ENCODE measurements at regions not wholly inside any gene's neighbourhood (a gene's known extent, or its start where the extent isn't known, plus 50 kb on each side); places are given as distances from the start of the nearest gene placed in this dataset.

DNA sequence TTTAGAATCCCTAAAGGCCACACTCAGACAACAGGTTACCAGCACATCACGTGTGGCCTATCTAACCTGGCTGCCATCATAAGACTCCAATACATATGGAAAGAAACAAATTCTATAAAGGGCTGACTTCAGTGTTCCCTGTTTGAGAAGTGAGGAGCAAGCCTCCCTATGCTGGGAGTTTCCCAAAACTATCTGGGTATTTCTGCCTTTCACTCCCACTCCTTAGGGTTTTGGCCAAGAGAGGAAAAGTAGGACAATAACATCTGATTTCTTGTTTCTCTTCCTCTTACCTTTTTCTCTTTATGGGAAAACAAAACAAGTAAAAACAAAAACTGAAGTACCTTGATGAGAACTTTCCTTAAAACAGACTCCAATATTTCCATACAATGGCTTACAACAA lies 121.5 kb upstream of the COL8A1 start:
- no peak overlapping the region for H3K4me3 ChIP-seq (ENCODE audit: low read depth, low read length)
- TF ChIP-seq, protein P1, sequence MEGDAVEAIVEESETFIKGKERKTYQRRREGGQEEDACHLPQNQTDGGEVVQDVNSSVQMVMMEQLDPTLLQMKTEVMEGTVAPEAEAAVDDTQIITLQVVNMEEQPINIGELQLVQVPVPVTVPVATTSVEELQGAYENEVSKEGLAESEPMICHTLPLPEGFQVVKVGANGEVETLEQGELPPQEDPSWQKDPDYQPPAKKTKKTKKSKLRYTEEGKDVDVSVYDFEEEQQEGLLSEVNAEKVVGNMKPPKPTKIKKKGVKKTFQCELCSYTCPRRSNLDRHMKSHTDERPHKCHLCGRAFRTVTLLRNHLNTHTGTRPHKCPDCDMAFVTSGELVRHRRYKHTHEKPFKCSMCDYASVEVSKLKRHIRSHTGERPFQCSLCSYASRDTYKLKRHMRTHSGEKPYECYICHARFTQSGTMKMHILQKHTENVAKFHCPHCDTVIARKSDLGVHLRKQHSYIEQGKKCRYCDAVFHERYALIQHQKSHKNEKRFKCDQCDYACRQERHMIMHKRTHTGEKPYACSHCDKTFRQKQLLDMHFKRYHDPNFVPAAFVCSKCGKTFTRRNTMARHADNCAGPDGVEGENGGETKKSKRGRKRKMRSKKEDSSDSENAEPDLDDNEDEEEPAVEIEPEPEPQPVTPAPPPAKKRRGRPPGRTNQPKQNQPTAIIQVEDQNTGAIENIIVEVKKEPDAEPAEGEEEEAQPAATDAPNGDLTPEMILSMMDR (IDR thresholded peaks at IDR 0.05; ENCODE audit: borderline replicate concordance, insufficient read depth, low read depth, low read length), result no peak

- TF ChIP-seq, protein P1 (IDR thresholded peaks at IDR 0.05; ENCODE audit: borderline replicate concordance, insufficient read depth, low read depth, low read length), result no peak
- H3K4me3 ChIP-seq (ENCODE audit: low read depth, low read length), result no peak overlapping the region
These were observed 122.5 kb upstream of the COL8A1 start for GRCh38 chr3:99515891-99516290.

DNA sequence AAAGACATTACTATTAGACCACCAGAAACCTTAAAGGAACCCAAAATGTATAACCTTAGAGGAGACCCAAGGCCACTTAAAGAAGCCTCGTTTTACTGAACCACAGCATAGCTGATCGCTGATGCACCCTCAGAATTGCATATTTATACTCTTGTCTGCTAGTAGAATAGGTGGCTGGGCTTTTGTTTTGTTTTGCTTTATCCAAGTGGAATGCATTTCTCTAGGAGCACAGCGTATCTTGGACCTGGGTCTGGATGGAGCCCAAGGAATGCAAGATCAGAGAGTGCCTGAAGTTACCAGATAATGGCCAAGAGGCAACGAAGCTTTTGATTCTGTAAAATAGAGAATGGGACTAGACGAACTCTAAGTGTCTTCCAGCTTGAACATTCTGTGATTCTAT lies 129.2 kb upstream of the COL8A1 start:
- H3K4me3 ChIP-seq (ENCODE audit: low read depth, low read length), result no peak overlapping the region
- TF ChIP-seq, protein P1 (IDR thresholded peaks at IDR 0.05; ENCODE audit: borderline replicate concordance, insufficient read depth, low read depth, low read length), result no peak

- no peak overlapping the region for H3K4me3 ChIP-seq (ENCODE audit: low read depth, low read length)
- TF ChIP-seq, protein P1 (IDR thresholded peaks at IDR 0.05; ENCODE audit: borderline replicate concordance, insufficient read depth, low read depth, low read length), result no peak
These were observed 130.2 kb upstream of the COL8A1 start for GRCh38 chr3:99508191-99508590.

DNA sequence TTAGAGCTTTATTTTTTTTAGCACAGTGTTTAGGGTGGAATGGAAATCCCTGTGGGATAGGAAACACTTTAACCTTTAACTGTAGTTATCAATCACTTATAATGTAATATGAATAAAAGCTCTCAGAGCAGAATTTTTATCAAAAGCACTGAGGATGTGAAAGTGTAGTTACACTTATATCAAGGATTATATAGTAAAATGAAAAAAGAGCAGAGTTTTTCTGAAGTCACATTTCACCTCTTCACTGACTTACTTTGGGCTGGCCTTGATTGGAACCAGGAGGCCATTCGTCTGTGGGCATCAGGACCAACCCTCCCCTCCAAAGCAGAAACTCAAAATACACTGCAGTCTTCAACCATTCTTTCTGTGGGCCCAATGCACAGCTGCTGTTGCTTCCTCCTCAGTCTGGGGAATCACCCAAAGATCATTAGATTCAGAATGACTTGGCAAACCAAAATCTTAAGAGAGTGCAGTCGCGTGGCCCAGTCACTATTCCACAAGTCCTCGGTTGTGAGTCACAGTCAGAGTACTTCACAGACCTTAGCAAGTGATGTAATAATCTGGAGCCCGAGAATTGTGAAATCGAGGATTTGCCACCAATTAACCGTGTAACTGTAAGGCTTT lies 132.6 kb upstream of the COL8A1 start:
- H3K4me3 ChIP-seq (ENCODE audit: low read depth, low read length), result no peak overlapping the region
- TF ChIP-seq, protein P1 (IDR thresholded peaks at IDR 0.05; ENCODE audit: borderline replicate concordance, insufficient read depth, low read depth, low read length), result no peak

GRCh38 chr3:99505200-99505599 lies 133.2 kb upstream of the COL8A1 start:
- TF ChIP-seq, protein P1 (IDR thresholded peaks at IDR 0.05; ENCODE audit: borderline replicate concordance, insufficient read depth, low read depth, low read length), result no peak
- no peak overlapping the region for H3K4me3 ChIP-seq (ENCODE audit: low read depth, low read length)

DNA sequence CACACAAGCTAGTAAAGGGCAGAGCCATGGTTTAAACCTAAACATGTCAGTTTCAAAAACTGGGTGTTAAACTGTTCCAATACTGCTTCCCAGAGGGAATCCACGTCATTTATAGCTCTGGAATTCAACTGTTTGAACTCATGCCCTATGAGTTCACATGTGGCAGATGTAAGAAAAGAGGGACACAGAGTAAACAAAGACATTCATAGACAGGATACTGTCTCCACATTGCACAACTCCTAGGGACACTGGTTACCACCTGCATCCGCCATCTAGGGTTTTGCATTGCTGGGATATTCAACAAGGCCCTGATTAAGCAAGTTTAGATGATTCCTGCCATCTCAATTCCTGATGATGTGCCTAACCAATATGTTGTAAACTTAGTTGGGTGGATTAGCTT lies 134.1 kb upstream of the COL8A1 start:
- TF ChIP-seq, protein P1 (IDR thresholded peaks at IDR 0.05; ENCODE audit: borderline replicate concordance, insufficient read depth, low read depth, low read length), result no peak
- no peak overlapping the region for H3K4me3 ChIP-seq (ENCODE audit: low read depth, low read length)

Measured in GM12875 (cell line).